Putamen (tissue), 1 donor: ENCODE measurements at regions not wholly inside any gene's neighbourhood (a gene's known extent, or its start where the extent isn't known, plus 50 kb on each side); places are given as distances from the start of the nearest gene placed in this dataset.
A peak's percentile ranks its signal among the peaks of the same experiment; 100 is the strongest.
"Not testable (repeated sequence)": the region's sequence is repeated elsewhere in the genome, so short reads cannot be mapped to it uniquely, and the experiment has no call there.

Experiments used
- DNase-seq: peaks from one replicate; pipeline ENCODE4 v3.0.0-alpha.2; 2016; ENCODE audit warnings: low spot score

GRCh38 chr7:19533266-19533665, 175.6 kb downstream of the POLR1F start:
- DNase-seq, result no peak

- DNase-seq, result no peak
These were observed 178.0 kb downstream of the POLR1F start for GRCh38 chr7:19530852-19531251.

DNA sequence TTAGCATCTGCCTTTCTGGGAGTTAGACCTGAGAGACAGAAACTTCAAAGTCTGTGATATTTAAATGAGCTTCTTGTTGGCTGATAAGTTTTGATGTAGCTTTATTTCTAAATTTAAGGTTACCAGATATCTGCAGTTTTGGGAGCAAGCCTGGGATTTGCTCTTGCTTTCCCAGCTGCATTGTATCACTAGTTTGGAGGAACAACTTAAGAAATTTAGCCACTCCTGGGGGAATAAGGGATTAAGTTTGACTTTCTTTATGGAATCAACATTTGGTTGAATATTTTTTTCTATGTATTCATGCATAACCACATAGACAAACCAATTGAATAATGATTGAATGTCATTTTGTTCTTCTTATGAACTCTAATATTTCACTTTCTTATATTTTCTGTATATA, 178.6 kb downstream of the POLR1F start:
- DNase-seq, result no peak

DNA sequence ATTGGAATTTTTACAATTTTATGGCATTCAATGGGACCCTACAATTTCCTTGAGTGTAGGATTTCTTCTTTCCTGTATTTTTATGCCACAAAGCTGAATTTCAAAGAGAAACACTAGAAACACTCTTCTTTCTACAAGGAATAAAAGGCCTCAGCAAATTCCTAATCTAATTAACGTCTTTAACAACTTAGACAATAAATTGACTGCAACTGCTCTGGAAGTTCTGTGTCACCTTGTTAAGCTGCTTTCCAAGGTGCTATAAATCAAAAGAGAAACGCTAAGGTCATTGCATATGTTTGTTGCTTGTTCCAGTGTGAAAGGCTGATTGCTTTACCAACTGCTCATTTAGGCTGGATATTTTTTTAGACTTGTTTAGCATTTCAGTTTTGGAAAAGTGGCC, 182.2 kb downstream of the POLR1F start:
- DNase-seq, result no peak

GRCh38 chr7:19522486-19522885, 186.4 kb downstream of the POLR1F start:
- DNase-seq, result no peak

DNA sequence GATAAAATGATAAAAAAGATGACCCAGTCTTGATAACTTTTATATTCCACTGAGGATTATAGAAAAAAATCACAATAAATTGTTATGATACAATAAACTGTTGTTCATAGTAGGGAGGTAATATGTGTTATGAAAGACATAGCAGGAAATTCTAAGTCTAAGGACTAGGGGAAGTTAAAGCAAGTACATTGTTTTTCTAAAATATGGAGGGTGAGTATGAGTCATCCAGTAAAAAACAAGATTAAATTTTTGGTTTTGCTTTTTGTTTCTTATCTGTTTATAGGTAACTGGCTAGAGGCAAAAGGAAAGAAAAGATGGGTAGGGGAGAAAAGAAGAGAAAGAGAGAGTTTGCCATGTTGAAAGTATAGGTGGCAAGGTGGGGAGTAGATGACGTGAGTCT, 188.4 kb downstream of the POLR1F start:
- no peak for DNase-seq

DNA sequence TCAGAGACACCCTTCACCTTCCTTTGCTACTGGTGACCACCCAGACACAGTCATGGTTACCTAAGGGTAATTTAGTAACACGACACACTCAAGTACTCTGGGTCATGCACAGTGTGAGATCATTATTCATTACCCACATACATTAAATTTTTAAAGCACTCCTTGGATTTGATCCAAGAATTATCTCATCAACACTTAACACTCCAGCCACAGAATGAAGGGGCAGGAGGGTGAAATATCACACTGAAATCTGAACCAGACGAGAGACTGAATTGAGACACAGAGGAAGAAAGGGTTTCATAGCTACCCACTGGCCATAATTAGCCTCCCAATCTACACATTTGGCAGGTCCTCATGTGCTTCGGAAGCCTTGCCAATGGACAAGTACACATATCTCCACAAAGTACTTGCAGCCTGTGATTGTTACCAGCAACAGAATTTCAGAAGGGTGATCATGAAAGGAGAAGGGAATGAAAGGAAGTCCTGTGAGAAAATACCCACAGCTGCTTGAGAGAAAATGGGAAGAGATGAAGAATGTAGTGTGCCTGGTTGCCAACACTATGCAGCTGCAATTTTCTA, 189.3 kb downstream of the POLR1F start:
- DNase-seq, result no peak

DNA sequence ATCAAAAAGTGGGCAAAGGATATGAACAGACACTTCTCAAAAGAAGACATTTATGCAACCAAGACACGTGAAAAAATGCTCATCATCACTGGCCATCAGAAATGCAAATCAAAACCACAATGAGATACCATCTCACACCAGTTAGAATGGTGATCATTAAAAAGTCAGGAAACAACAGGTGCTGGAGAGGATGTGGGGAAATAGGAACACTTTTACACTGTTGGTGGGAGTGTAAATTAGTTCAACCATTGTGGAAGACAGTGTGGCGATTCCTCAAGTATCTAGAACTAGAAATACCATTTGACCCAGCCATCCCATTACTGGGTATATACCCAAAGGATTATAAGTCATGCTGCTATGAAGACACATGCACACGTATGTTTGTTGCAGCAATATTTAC, 191.3 kb downstream of the POLR1F start:
- DNase-seq, result not testable (repeated sequence)

GRCh38 chr7:19508821-19509220, 200.0 kb downstream of the POLR1F start:
- no peak for DNase-seq

- peak; percentile 33 for DNase-seq
These were observed 200.7 kb downstream of the POLR1F start for GRCh38 chr7:19508124-19508523.

DNA sequence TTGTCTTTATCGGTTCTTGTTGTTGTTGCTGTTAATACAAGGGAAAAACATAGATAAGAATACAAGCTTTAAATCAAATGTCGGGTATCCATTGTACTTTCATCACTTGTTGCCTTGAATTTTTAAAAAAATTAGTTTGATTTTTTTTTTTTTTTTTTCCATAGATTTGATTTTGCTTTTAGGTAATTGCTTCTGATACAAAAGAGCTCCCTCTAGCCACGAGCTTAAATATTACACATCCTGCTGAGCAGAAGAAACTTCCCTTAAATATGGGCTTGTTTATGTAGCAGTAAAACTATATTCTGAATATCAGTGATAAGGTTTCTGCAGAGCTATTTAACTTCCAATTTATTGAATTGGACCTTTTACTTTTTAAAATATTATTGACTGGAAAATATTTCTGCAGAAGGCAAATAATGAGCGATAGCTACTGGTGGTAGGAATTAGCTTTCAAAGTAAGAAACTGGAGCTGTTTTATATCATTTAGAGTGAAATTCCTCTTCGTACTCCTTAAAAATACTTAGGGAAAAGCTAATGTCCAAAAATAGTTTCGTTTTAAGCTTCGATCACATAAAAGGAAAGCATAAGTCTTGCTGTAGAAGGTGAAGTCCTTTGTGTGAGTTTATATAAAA, 216.9 kb downstream of the POLR1F start:
- DNase-seq, result peak; percentile 5

GRCh38 chr7:19491371-19491770, 217.5 kb downstream of the POLR1F start:
- DNase-seq, result no peak

GRCh38 chr7:19489162-19489820, 219.5 kb downstream of the POLR1F start:
- DNase-seq, result no peak

DNA sequence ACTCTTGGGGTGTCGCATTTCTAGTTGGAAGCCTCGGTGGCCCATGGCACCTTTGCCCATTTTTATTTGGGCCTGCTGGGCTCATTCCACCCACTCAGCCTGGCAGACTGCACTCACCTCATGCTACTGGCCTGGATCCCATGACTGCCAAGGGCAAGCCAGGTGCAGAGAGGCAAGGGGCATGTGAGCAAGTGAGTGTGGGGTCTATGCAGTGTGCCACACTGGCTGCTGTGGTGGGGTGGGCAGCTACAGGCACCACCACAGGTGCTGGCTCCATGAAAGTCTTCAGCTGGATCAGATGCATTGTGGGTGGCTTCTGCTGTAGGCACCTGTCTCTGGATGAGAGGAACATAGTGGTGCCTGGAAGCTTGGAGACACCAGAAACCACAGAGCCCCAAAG, 220.8 kb downstream of the POLR1F start:
- DNase-seq, result no peak

DNA sequence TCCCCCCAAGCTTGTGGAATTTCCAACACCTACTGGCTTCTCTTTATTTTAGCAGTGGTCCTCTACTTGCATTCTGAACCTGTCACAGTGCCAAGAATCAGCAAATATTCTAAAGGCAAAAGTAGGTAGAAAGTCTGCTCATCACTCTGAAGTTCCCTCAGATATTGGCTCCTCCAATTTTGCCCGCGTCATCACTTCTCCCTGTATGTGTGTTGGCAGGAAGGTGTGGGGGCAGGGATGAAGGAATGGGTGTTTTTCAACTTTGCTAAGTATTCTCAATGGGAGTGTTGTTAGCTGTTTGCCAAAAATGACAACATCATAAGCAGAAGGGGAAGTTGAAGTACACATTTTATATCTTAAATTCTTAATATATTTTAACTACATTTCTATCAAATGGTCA, 226.2 kb downstream of the POLR1F start:
- no peak for DNase-seq

DNA sequence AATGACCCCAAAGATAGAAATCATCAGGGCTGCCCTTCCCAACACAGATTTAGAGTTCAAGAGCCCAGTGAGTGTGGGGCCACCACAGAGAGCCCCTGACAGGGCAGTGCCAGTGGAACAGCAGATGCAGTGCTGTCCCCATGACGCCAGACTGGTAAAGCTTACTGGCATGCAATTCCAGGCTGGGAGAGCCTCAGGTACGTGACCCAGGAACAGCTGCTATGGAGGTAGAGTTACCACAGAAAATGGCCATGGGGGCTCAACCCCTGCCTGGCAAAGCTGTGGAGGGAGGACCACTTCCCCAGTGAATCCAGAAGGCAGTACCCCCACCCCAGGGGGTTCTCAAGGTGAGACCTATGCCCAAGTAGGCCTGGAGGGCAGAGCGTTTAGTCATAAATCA, 228.5 kb downstream of the POLR1F start:
- DNase-seq, result no peak

GRCh38 chr7:19470031-19470430, 238.8 kb downstream of the POLR1F start:
- DNase-seq, result no peak

DNA sequence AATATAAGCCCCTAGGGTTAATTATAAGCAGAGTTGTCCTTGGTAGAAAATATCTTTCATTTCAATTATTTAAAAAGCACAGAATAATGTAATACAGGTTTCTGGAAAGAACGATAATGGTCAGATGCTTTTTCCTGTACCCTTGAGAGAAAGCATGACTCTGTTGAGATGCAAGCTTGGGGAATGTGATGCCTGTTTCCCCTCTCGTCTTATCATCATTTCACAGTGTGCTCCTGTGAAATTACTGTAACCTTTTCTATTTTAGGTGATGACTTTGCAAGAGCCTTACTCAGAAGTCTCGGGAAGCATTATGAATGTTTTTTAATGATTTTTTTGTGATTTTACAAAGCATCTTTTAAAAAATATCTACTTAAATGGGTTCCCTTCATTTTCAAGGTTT, 243.0 kb downstream of the POLR1F start:
- no peak for DNase-seq

- no peak for DNase-seq
These were observed 244.1 kb downstream of the POLR1F start for GRCh38 chr7:19464751-19465150.

GRCh38 chr7:19464241-19464640, 244.6 kb downstream of the POLR1F start:
- no peak for DNase-seq

- DNase-seq, result no peak
These were observed 245.3 kb downstream of the POLR1F start for GRCh38 chr7:19463581-19463980.

- no peak for DNase-seq
These were observed 253.2 kb downstream of the POLR1F start for GRCh38 chr7:19455623-19456022.

DNA sequence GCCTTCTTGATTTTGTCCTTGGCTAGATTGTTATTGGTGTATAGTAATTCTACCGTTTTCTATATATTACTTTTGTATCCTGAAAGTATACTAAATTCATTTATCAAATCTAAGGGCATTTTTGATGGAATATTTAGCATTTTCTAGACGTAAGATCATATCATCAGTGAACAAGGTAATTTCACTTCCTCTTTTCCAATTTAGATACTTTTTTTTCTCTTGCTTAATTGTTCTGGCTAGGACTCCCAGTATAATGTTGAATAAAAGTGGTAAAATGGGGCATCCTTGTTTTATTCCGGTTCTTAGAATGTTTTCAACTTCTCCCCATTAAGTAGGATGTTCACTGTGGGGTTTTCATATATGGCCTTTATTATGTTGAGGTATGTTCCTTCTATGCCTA, 260.7 kb downstream of the POLR1F start:
- DNase-seq, result no peak
